CD4-positive, alpha-beta T cell treated with Interleukin-6 for 4 hours (primary cell): ENCODE measurements at regions not wholly inside any gene's neighbourhood (a gene's known extent, or its start where the extent isn't known, plus 50 kb on each side); places are given as distances from the start of the nearest gene placed in this dataset.
"Not testable (repeated sequence)": the region's sequence is repeated elsewhere in the genome, so short reads cannot be mapped to it uniquely, and the experiment has no call there.

Source experiments
- DNase-seq: peaks from one replicate; pipeline ENCODE4 v3.0.0-alpha.2; 2020; ENCODE audit warnings: mixed read lengths

GRCh38 chr5:124796495-124796894, 50.1 kb upstream of the ZNF608 start:
- DNase-seq: no peak

- no peak for DNase-seq
Measured at GRCh38 chr5:124797665-124798087, 51.2 kb upstream of the ZNF608 start.

GRCh38 chr5:124798890-124799289, 52.5 kb upstream of the ZNF608 start:
- no peak for DNase-seq

GRCh38 chr5:124801551-124801950, 55.1 kb upstream of the ZNF608 start:
- DNase-seq: no peak

GRCh38 chr5:124803617-124804323, 57.3 kb upstream of the ZNF608 start:
- DNase-seq: no peak

GRCh38 chr5:124806026-124806372, 59.6 kb upstream of the ZNF608 start:
- DNase-seq: no peak

- DNase-seq: no peak
Measured at GRCh38 chr5:124806373-124807077, 60.1 kb upstream of the ZNF608 start.

GRCh38 chr5:124808842-124809268, 62.4 kb upstream of the ZNF608 start:
- DNase-seq: no peak

GRCh38 chr5:124810396-124811006, 64.1 kb upstream of the ZNF608 start:
- DNase-seq: no peak

GRCh38 chr5:124812771-124813358, 66.4 kb upstream of the ZNF608 start:
- DNase-seq: no peak

GRCh38 chr5:124816381-124816780, 69.9 kb upstream of the ZNF608 start:
- DNase-seq: no peak

GRCh38 chr5:124819201-124819600, 72.8 kb upstream of the ZNF608 start:
- DNase-seq: no peak

GRCh38 chr5:124822647-124823046, 76.2 kb upstream of the ZNF608 start:
- no peak for DNase-seq

- DNase-seq: no peak
Measured at GRCh38 chr5:124823380-124823779, 76.9 kb upstream of the ZNF608 start.

- no peak for DNase-seq
Measured at GRCh38 chr5:124824637-124825158, 78.3 kb upstream of the ZNF608 start.

GRCh38 chr5:124825250-124825982, 79.0 kb upstream of the ZNF608 start:
- DNase-seq: no peak

GRCh38 chr5:124825983-124826337, 79.5 kb upstream of the ZNF608 start:
- DNase-seq: no peak

GRCh38 chr5:124828731-124829234, 82.3 kb upstream of the ZNF608 start:
- no peak for DNase-seq

GRCh38 chr5:124831687-124832240, 85.3 kb upstream of the ZNF608 start:
- no peak for DNase-seq

- no peak for DNase-seq
Measured at GRCh38 chr5:124832510-124832909, 86.1 kb upstream of the ZNF608 start.

GRCh38 chr5:124836314-124836713, 89.9 kb upstream of the ZNF608 start:
- DNase-seq: not testable (repeated sequence)

- no peak for DNase-seq
Measured at GRCh38 chr5:124839371-124839998, 93.0 kb upstream of the ZNF608 start.
